HG02884 (cell line): ENCODE measurements at regions not wholly inside any gene's neighbourhood (a gene's known extent, or its start where the extent isn't known, plus 50 kb on each side); places are given as distances from the start of the nearest gene placed in this dataset.

Experiments
- ATAC-seq: cut with Tn5 transposase; IDR thresholded peaks from one replicate; pipeline ENCODE4 v1.9.1; 2021; ENCODE audit warnings: mild to moderate bottlenecking, moderate library complexity; ENCODE audit not compliant: unreplicated experiment

- no peak for ATAC-seq
Measured at GRCh38 chr2:8277921-8278571, 403.8 kb upstream of the ID2 start.

GRCh38 chr2:8278709-8279354 lies 403.0 kb upstream of the ID2 start:
- ATAC-seq: no peak

- ATAC-seq: no peak
Measured at GRCh38 chr2:8279506-8279905, 402.4 kb upstream of the ID2 start.

- ATAC-seq: no peak
Measured at GRCh38 chr2:8281234-8281633, 400.6 kb upstream of the ID2 start.

- no peak for ATAC-seq
Measured at GRCh38 chr2:8281950-8282857, 399.7 kb upstream of the ID2 start.

GRCh38 chr2:8282858-8283252 lies 399.0 kb upstream of the ID2 start:
- ATAC-seq: no peak

- ATAC-seq: no peak
Measured at GRCh38 chr2:8285081-8285480, 396.8 kb upstream of the ID2 start.

- ATAC-seq: no peak
Measured at GRCh38 chr2:8285898-8286297, 396.0 kb upstream of the ID2 start.

GRCh38 chr2:8288206-8288605 lies 393.6 kb upstream of the ID2 start:
- ATAC-seq: no peak

GRCh38 chr2:8289111-8289510 lies 392.7 kb upstream of the ID2 start:
- no peak for ATAC-seq

GRCh38 chr2:8290771-8291352 lies 391.0 kb upstream of the ID2 start:
- no peak for ATAC-seq

GRCh38 chr2:8296306-8296705 lies 385.6 kb upstream of the ID2 start:
- ATAC-seq: no peak

- no peak for ATAC-seq
Measured at GRCh38 chr2:8297376-8298231, 384.3 kb upstream of the ID2 start.

GRCh38 chr2:8298783-8299182 lies 383.1 kb upstream of the ID2 start:
- ATAC-seq: no peak

- ATAC-seq: no peak
Measured at GRCh38 chr2:8300216-8300615, 381.6 kb upstream of the ID2 start.

- ATAC-seq: no peak
Measured at GRCh38 chr2:8300905-8301304, 381.0 kb upstream of the ID2 start.

GRCh38 chr2:8303322-8303832 lies 378.5 kb upstream of the ID2 start:
- ATAC-seq: peak; percentile 57

- no peak for ATAC-seq
Measured at GRCh38 chr2:8304821-8305766, 376.8 kb upstream of the ID2 start.
